ENCODE measurements at regions not wholly inside any gene's neighbourhood (a gene's known extent, or its start where the extent isn't known, plus 50 kb on each side); places are given as distances from the start of the nearest gene placed in this dataset.
"Not testable (repeated sequence)": the region's sequence is repeated elsewhere in the genome, so short reads cannot be mapped to it uniquely, and the experiment has no call there.

- H3K4me1 Mint-ChIP-seq; DNase-seq; H3K27me3 Mint-ChIP-seq; H3K27ac Mint-ChIP-seq; H3K36me3 Mint-ChIP-seq (ENCODE audit: low read depth); ATAC-seq; H3K9me3 ChIP-seq (ENCODE audit: control insufficient read depth, low read length, poor library complexity, severe bottlenecking); H3K4me3 Mint-ChIP-seq: not testable (repeated sequence)
Measured at GRCh38 chr21:27921421-27921820, 954.5 kb upstream of the ADAMTS5 start.

- not testable (repeated sequence) for DNase-seq; H3K27me3 Mint-ChIP-seq; H3K36me3 Mint-ChIP-seq (ENCODE audit: low read depth); ATAC-seq; H3K9me3 ChIP-seq (ENCODE audit: control insufficient read depth, low read length, poor library complexity, severe bottlenecking); H3K4me3 Mint-ChIP-seq; H3K27ac Mint-ChIP-seq; H3K4me1 Mint-ChIP-seq
Measured at GRCh38 chr21:27917966-27918365, 951.1 kb upstream of the ADAMTS5 start.

GRCh38 chr21:27916326-27916725, 949.4 kb upstream of the ADAMTS5 start:
- not testable (repeated sequence) for DNase-seq; H3K27me3 Mint-ChIP-seq; ATAC-seq; H3K27ac Mint-ChIP-seq; H3K4me3 Mint-ChIP-seq; H3K4me1 Mint-ChIP-seq; H3K36me3 Mint-ChIP-seq (ENCODE audit: low read depth); H3K9me3 ChIP-seq (ENCODE audit: control insufficient read depth, low read length, poor library complexity, severe bottlenecking)

GRCh38 chr21:27912133-27912532, 945.2 kb upstream of the ADAMTS5 start:
- not testable (repeated sequence) for H3K4me3 Mint-ChIP-seq; H3K9me3 ChIP-seq (ENCODE audit: control insufficient read depth, low read length, poor library complexity, severe bottlenecking); H3K4me1 Mint-ChIP-seq; H3K36me3 Mint-ChIP-seq (ENCODE audit: low read depth); ATAC-seq; DNase-seq; H3K27ac Mint-ChIP-seq; H3K27me3 Mint-ChIP-seq

- not testable (repeated sequence) for DNase-seq, H3K4me3 Mint-ChIP-seq
Measured at GRCh38 chr21:27909487-27909886, 942.6 kb upstream of the ADAMTS5 start.

GRCh38 chr21:27908816-27909215, 941.9 kb upstream of the ADAMTS5 start:
- not testable (repeated sequence) for DNase-seq; H3K4me3 Mint-ChIP-seq; ATAC-seq; H3K36me3 Mint-ChIP-seq (ENCODE audit: low read depth); H3K27ac Mint-ChIP-seq; H3K27me3 Mint-ChIP-seq; H3K4me1 Mint-ChIP-seq; H3K9me3 ChIP-seq (ENCODE audit: control insufficient read depth, low read length, poor library complexity, severe bottlenecking)

More at GRCh38 chr21:27909487-27909886, 942.6 kb upstream of the ADAMTS5 start:
- H3K4me1 Mint-ChIP-seq; H3K27ac Mint-ChIP-seq; ATAC-seq; H3K27me3 Mint-ChIP-seq; H3K9me3 ChIP-seq (ENCODE audit: control insufficient read depth, low read length, poor library complexity, severe bottlenecking); H3K36me3 Mint-ChIP-seq (ENCODE audit: low read depth): not testable (repeated sequence)

- ATAC-seq; H3K27ac Mint-ChIP-seq; H3K4me1 Mint-ChIP-seq; H3K9me3 ChIP-seq (ENCODE audit: control insufficient read depth, low read length, poor library complexity, severe bottlenecking); H3K4me3 Mint-ChIP-seq; H3K27me3 Mint-ChIP-seq; H3K36me3 Mint-ChIP-seq (ENCODE audit: low read depth); DNase-seq: not testable (repeated sequence)
Measured at GRCh38 chr21:27902904-27903303, 936.0 kb upstream of the ADAMTS5 start.

GRCh38 chr21:27893619-27894018, 926.7 kb upstream of the ADAMTS5 start:
- DNase-seq; H3K9me3 ChIP-seq (ENCODE audit: control insufficient read depth, low read length, poor library complexity, severe bottlenecking); H3K36me3 Mint-ChIP-seq (ENCODE audit: low read depth); H3K27ac Mint-ChIP-seq; H3K27me3 Mint-ChIP-seq; H3K4me1 Mint-ChIP-seq; H3K4me3 Mint-ChIP-seq; ATAC-seq: not testable (repeated sequence)

- ATAC-seq; H3K36me3 Mint-ChIP-seq (ENCODE audit: low read depth); H3K27me3 Mint-ChIP-seq; H3K4me1 Mint-ChIP-seq; H3K27ac Mint-ChIP-seq; DNase-seq; H3K9me3 ChIP-seq (ENCODE audit: control insufficient read depth, low read length, poor library complexity, severe bottlenecking); H3K4me3 Mint-ChIP-seq: not testable (repeated sequence)
Measured at GRCh38 chr21:27891495-27891894, 924.6 kb upstream of the ADAMTS5 start.

GRCh38 chr21:27887808-27888455, 921.0 kb upstream of the ADAMTS5 start:
- not testable (repeated sequence) for ATAC-seq; H3K4me3 Mint-ChIP-seq; DNase-seq; H3K36me3 Mint-ChIP-seq (ENCODE audit: low read depth); H3K4me1 Mint-ChIP-seq; H3K27ac Mint-ChIP-seq; H3K9me3 ChIP-seq (ENCODE audit: control insufficient read depth, low read length, poor library complexity, severe bottlenecking); H3K27me3 Mint-ChIP-seq

GRCh38 chr21:27885296-27885711, 918.4 kb upstream of the ADAMTS5 start:
- Mint-ChIP-seq H3K4me3 (no peak overlapping the region), H3K4me1 (no peaks in the 10 kb centered on the region), H3K27me3 (no peaks in the 10 kb centered on the region), H3K36me3 (ENCODE audit: low read depth) (no peaks in the 10 kb centered on the region), H3K27ac (no peak overlapping the region)
- no peaks in the 10 kb centered on the region for H3K9me3 ChIP-seq (ENCODE audit: control insufficient read depth, low read length, poor library complexity, severe bottlenecking)
- DNase-seq (no peak), ATAC-seq (no peak)

GRCh38 chr21:27881331-27881730, 914.4 kb upstream of the ADAMTS5 start:
- H3K4me1 Mint-ChIP-seq; H3K4me3 Mint-ChIP-seq; H3K27ac Mint-ChIP-seq; H3K27me3 Mint-ChIP-seq; DNase-seq; H3K9me3 ChIP-seq (ENCODE audit: control insufficient read depth, low read length, poor library complexity, severe bottlenecking); ATAC-seq; H3K36me3 Mint-ChIP-seq (ENCODE audit: low read depth): not testable (repeated sequence)

GRCh38 chr21:27872411-27872810, 905.5 kb upstream of the ADAMTS5 start:
- H3K9me3 ChIP-seq (ENCODE audit: control insufficient read depth, low read length, poor library complexity, severe bottlenecking); H3K27me3 Mint-ChIP-seq; H3K4me1 Mint-ChIP-seq; H3K4me3 Mint-ChIP-seq; ATAC-seq; H3K27ac Mint-ChIP-seq; DNase-seq; H3K36me3 Mint-ChIP-seq (ENCODE audit: low read depth): not testable (repeated sequence)

- not testable (repeated sequence) for H3K4me3 Mint-ChIP-seq; H3K9me3 ChIP-seq (ENCODE audit: control insufficient read depth, low read length, poor library complexity, severe bottlenecking); H3K27me3 Mint-ChIP-seq; ATAC-seq; H3K4me1 Mint-ChIP-seq; DNase-seq; H3K27ac Mint-ChIP-seq; H3K36me3 Mint-ChIP-seq (ENCODE audit: low read depth)
Measured at GRCh38 chr21:27870755-27871154, 903.9 kb upstream of the ADAMTS5 start.
